Trophoblast cell (in vitro differentiated cells and primary cell): ENCODE measurements at regions not wholly inside any gene's neighbourhood (a gene's known extent, or its start where the extent isn't known, plus 50 kb on each side); places are given as distances from the start of the nearest gene placed in this dataset.

Experiments
- DNase-seq, 2 donors: peaks; one replicate each; pipeline ENCODE4 v3.0.0-alpha.2; 2016
- H2AFZ ChIP-seq: 2 replicates; pipeline ENCODE4 v1.6.1; 2013; ENCODE audit warnings: low read length, moderate library complexity, mild to moderate bottlenecking; ENCODE audit not compliant: insufficient read depth, poor library complexity
- H2AK5ac ChIP-seq: 2 replicates; pipeline ENCODE4 v1.6.1; 2013; ENCODE audit warnings: mild to moderate bottlenecking, low read length
- H2BK120ac ChIP-seq: 2 replicates; pipeline ENCODE4 v1.6.1; 2013; ENCODE audit warnings: low read length, mild to moderate bottlenecking, moderate library complexity; ENCODE audit not compliant: insufficient read depth, poor library complexity
- H2BK12ac ChIP-seq: 2 replicates; pipeline ENCODE4 v1.6.1; 2013; ENCODE audit warnings: mild to moderate bottlenecking, low read length, moderate library complexity
- H2BK5ac ChIP-seq: 2 replicates; pipeline ENCODE4 v1.6.1; 2013; ENCODE audit warnings: low read length, low read depth, moderate library complexity, mild to moderate bottlenecking; ENCODE audit not compliant: poor library complexity
- H3K14ac ChIP-seq: 2 replicates; pipeline ENCODE4 v1.6.1; 2013; ENCODE audit warnings: mild to moderate bottlenecking, low read length
- H3K18ac ChIP-seq: 2 replicates; pipeline ENCODE4 v1.6.1; 2013; ENCODE audit warnings: mild to moderate bottlenecking, low read length
- H3K23ac ChIP-seq: 2 replicates; pipeline ENCODE4 v1.6.1; 2013; ENCODE audit warnings: low read length
- H3K27ac ChIP-seq: 2 replicates; pipeline ENCODE4 v1.5.1; 2013; ENCODE audit warnings: low read depth, mild to moderate bottlenecking, inconsistent platforms, low read length, moderate library complexity
- H3K27me3 ChIP-seq: 2 replicates; pipeline ENCODE4 v1.6.1; 2013; ENCODE audit warnings: inconsistent platforms, mild to moderate bottlenecking, low read length, moderate library complexity; ENCODE audit not compliant: insufficient read depth
- H3K36me3 ChIP-seq, 2 experiments: 1 replicate in 1 of 2; 2 replicates in 1 of 2; pipeline ENCODE4 v1.6.1; 2013; ENCODE audit warnings: low read length in 2 of 2, mild to moderate bottlenecking in 2 of 2, moderate library complexity in 1 of 2; ENCODE audit not compliant: insufficient read depth in 2 of 2, control insufficient read depth in 1 of 2
- H3K4ac ChIP-seq: 2 replicates; pipeline ENCODE4 v1.6.1; 2013; ENCODE audit warnings: low read depth, mild to moderate bottlenecking, low read length, moderate library complexity
- H3K4me1 ChIP-seq, 2 experiments: 1 replicate in 1 of 2; 2 replicates in 1 of 2; pipeline ENCODE4 v1.6.1; 2013; ENCODE audit warnings: low read length in 2 of 2, mild to moderate bottlenecking in 2 of 2, moderate library complexity in 1 of 2; ENCODE audit not compliant: insufficient read depth in 2 of 2, control insufficient read depth in 1 of 2
- H3K4me2 ChIP-seq: 2 replicates; pipeline ENCODE4 v1.6.1; 2013; ENCODE audit warnings: inconsistent platforms, mild to moderate bottlenecking, low read length, moderate library complexity
- H3K4me3 ChIP-seq: 2 replicates; pipeline ENCODE4 v1.5.1; 2013; ENCODE audit warnings: mild to moderate bottlenecking, low read depth, low read length, inconsistent platforms
- H3K79me1 ChIP-seq: one replicate; pipeline ENCODE4 v1.6.1; 2013; ENCODE audit warnings: low read length
- H3K79me2 ChIP-seq: 2 replicates; pipeline ENCODE4 v1.6.1; 2013; ENCODE audit warnings: low read length, mild to moderate bottlenecking; ENCODE audit not compliant: control insufficient read depth, insufficient read depth, poor library complexity
- H3K9ac ChIP-seq: 2 replicates; pipeline ENCODE4 v1.6.1; 2013; ENCODE audit warnings: mild to moderate bottlenecking, low read length
- H3K9me3 ChIP-seq: 2 replicates; pipeline ENCODE4 v1.6.1; 2013; ENCODE audit warnings: low read depth, mild to moderate bottlenecking, control low read depth, inconsistent platforms, low read length; ENCODE audit not compliant: insufficient read depth
- H4K12ac ChIP-seq: 2 replicates; pipeline ENCODE4 v1.6.1; 2013; ENCODE audit warnings: low read depth, mild to moderate bottlenecking, low read length, moderate library complexity
- H4K8ac ChIP-seq: 2 replicates; pipeline ENCODE4 v1.6.1; 2013; ENCODE audit warnings: low read depth, mild to moderate bottlenecking, low read length, moderate library complexity
- H4K91ac ChIP-seq: one replicate; pipeline ENCODE4 v1.6.1; 2013; ENCODE audit warnings: low read depth, mild to moderate bottlenecking, low read length, moderate library complexity
- WGBS: extraction: QIAGEN DNeasy Blood & Tissue Kit; methylation state at CpG from one replicate; pipeline ENCODE4 v1.1.7; 2013; ENCODE audit warnings: missing lambda C conversion rate; ENCODE audit not compliant: insufficient read length, insufficient coverage; ENCODE audit errors: extremely low coverage; 5-methylcytosine and 5-hydroxymethylcytosine counted together

- no peak for DNase-seq
- no peak overlapping the region for H2AK5ac ChIP-seq
- no peaks in the 10 kb centered on the region for H3K79me2 ChIP-seq
- no peaks in the 10 kb centered on the region for H3K36me3 ChIP-seq
- H4K12ac ChIP-seq, result no peak overlapping the region
- H2BK120ac ChIP-seq, result no peak overlapping the region
- H3K14ac ChIP-seq, result no peak overlapping the region
- no peak overlapping the region for H2AFZ ChIP-seq
- no peaks in the 10 kb centered on the region for H3K4me1 ChIP-seq
- H3K9me3 ChIP-seq, result peaks cover 53% of the 10 kb centered on the region
- H4K8ac ChIP-seq, result no peak overlapping the region
- H3K4me2 ChIP-seq, result no peak overlapping the region
- H3K9ac ChIP-seq, result no peak overlapping the region
- no peak overlapping the region for H3K18ac ChIP-seq
- H4K91ac ChIP-seq, result no peak overlapping the region
- H3K27me3 ChIP-seq, result no peaks in the 10 kb centered on the region
- H3K27ac ChIP-seq, result no peak overlapping the region
- no peak overlapping the region for H3K4ac ChIP-seq
- H3K79me1 ChIP-seq, result no peaks in the 10 kb centered on the region
- H3K23ac ChIP-seq, result no peak overlapping the region
- WGBS, result no CpG with 5 or more reads among the region's 7 CpGs
- no peak overlapping the region for H2BK5ac ChIP-seq
- no peak overlapping the region for H2BK12ac ChIP-seq
- H3K4me3 ChIP-seq, result no peak overlapping the region
Observed at GRCh38 chr22:47588578-47588960, 826.1 kb downstream of the TBC1D22A start.

- H4K12ac ChIP-seq, result no peak overlapping the region
- no peak overlapping the region for H4K91ac ChIP-seq
- peaks cover 51% of the 10 kb centered on the region for H3K9me3 ChIP-seq
- no peak overlapping the region for H4K8ac ChIP-seq
- no peak overlapping the region for H2BK5ac ChIP-seq
- H3K36me3 ChIP-seq, result no peaks in the 10 kb centered on the region
- H3K27me3 ChIP-seq, result no peaks in the 10 kb centered on the region
- no peak overlapping the region for H3K23ac ChIP-seq
- no peak overlapping the region for H3K27ac ChIP-seq
- H2AK5ac ChIP-seq, result no peak overlapping the region
- no peak overlapping the region for H2BK12ac ChIP-seq
- no peak overlapping the region for H2AFZ ChIP-seq
- no peak overlapping the region for H3K18ac ChIP-seq
- no peaks in the 10 kb centered on the region for H3K79me1 ChIP-seq
- H3K4ac ChIP-seq, result no peak overlapping the region
- no peak overlapping the region for H2BK120ac ChIP-seq
- no peak for DNase-seq
- no peak overlapping the region for H3K14ac ChIP-seq
- H3K79me2 ChIP-seq, result no peaks in the 10 kb centered on the region
- WGBS, result no CpG with 5 or more reads among the region's 9 CpGs
- no peaks in the 10 kb centered on the region for H3K4me1 ChIP-seq
- H3K4me2 ChIP-seq, result no peak overlapping the region
- no peak overlapping the region for H3K9ac ChIP-seq
- no peak overlapping the region for H3K4me3 ChIP-seq
Observed at GRCh38 chr22:47587861-47588577, 825.6 kb downstream of the TBC1D22A start.

- Histone ChIP-seq H4K91ac (no peak overlapping the region), H3K27ac (no peak overlapping the region), H3K4me1 (no peaks in the 10 kb centered on the region), H3K18ac (no peak overlapping the region), H2AK5ac (no peak overlapping the region), H3K14ac (no peak overlapping the region), H3K27me3 (no peaks in the 10 kb centered on the region), H4K12ac (no peak overlapping the region), H2BK120ac (no peak overlapping the region), H3K79me1 (no peaks in the 10 kb centered on the region), H3K9ac (no peak overlapping the region), H4K8ac (no peak overlapping the region), H3K4me2 (no peak overlapping the region), H3K9me3 (peaks cover 45% of the 10 kb centered on the region), H2BK5ac (no peak overlapping the region), H2BK12ac (no peak overlapping the region), H3K23ac (no peak overlapping the region), H3K79me2 (no peaks in the 10 kb centered on the region), H3K4me3 (no peak overlapping the region), H2AFZ (no peak overlapping the region), H3K36me3 (no peaks in the 10 kb centered on the region), H3K4ac (no peak overlapping the region)
- DNase-seq, result no peak
- WGBS, result no CpG with 5 or more reads among the region's 7 CpGs
Observed at GRCh38 chr22:47587361-47587760, 824.9 kb downstream of the TBC1D22A start.

GRCh38 chr22:47586946-47587345, 824.5 kb downstream of the TBC1D22A start:
- no peaks in the 10 kb centered on the region for H3K4me1 ChIP-seq
- no peak overlapping the region for H4K12ac ChIP-seq
- H2AK5ac ChIP-seq, result no peak overlapping the region
- no peak overlapping the region for H3K23ac ChIP-seq
- H3K36me3 ChIP-seq, result no peaks in the 10 kb centered on the region
- H3K9me3 ChIP-seq, result peaks cover 45% of the 10 kb centered on the region
- WGBS, result no CpG with 5 or more reads among the region's 6 CpGs
- H4K91ac ChIP-seq, result no peak overlapping the region
- H3K4me3 ChIP-seq, result no peak overlapping the region
- no peaks in the 10 kb centered on the region for H3K27me3 ChIP-seq
- H3K79me1 ChIP-seq, result no peaks in the 10 kb centered on the region
- no peak overlapping the region for H3K14ac ChIP-seq
- no peak overlapping the region for H2BK12ac ChIP-seq
- no peak overlapping the region for H3K4ac ChIP-seq
- no peak overlapping the region for H4K8ac ChIP-seq
- DNase-seq, result no peak
- H2AFZ ChIP-seq, result no peak overlapping the region
- no peak overlapping the region for H2BK5ac ChIP-seq
- H3K27ac ChIP-seq, result no peak overlapping the region
- H3K4me2 ChIP-seq, result no peak overlapping the region
- H3K9ac ChIP-seq, result no peak overlapping the region
- H3K18ac ChIP-seq, result no peak overlapping the region
- H3K79me2 ChIP-seq, result no peaks in the 10 kb centered on the region
- no peak overlapping the region for H2BK120ac ChIP-seq
